GM10266 (cell line): ENCODE measurements at regions not wholly inside any gene's neighbourhood (a gene's known extent, or its start where the extent isn't known, plus 50 kb on each side); places are given as distances from the start of the nearest gene placed in this dataset.

ENCODE experiments used
- DNase-seq: peaks from one replicate; pipeline ENCODE4 v3.0.0; 2012; ENCODE audit errors: extremely low spot score
- CTCF ChIP-seq: IDR thresholded peaks from 2 replicates; pipeline ENCODE4 v1.5.1; 2012; ENCODE audit warnings: mild to moderate bottlenecking, low read depth; ENCODE audit not compliant: control insufficient read depth, insufficient read depth; ENCODE audit errors: missing control alignments

GRCh38 chr14:99039331-99040041 lies 232.5 kb downstream of the BCL11B start:
- TF ChIP-seq CTCF: no peak
- DNase-seq: no peak

- no peak for DNase-seq
- TF ChIP-seq CTCF: no peak
Observed at GRCh38 chr14:99040052-99040451, 231.9 kb downstream of the BCL11B start.

GRCh38 chr14:99040711-99041110 lies 231.3 kb downstream of the BCL11B start:
- no peak for TF ChIP-seq CTCF
- DNase-seq: no peak

GRCh38 chr14:99041141-99041819 lies 230.7 kb downstream of the BCL11B start:
- TF ChIP-seq CTCF: no peak
- DNase-seq: no peak

GRCh38 chr14:99041820-99042174 lies 230.2 kb downstream of the BCL11B start:
- no peak for TF ChIP-seq CTCF
- no peak for DNase-seq

- no peak for TF ChIP-seq CTCF
- DNase-seq: no peak
Observed at GRCh38 chr14:99042381-99043266, 229.4 kb downstream of the BCL11B start.
